ENCODE measurements at regions not wholly inside any gene's neighbourhood (a gene's known extent, or its start where the extent isn't known, plus 50 kb on each side); places are given as distances from the start of the nearest gene placed in this dataset.

GRCh38 chr10:4522296-4523000, 303.6 kb upstream of the AKR1E2 start:
- Histone ChIP-seq H3K36me3 (ENCODE audit: control insufficient read depth, insufficient read depth, low read length) (no peaks in the 10 kb centered on the region), H3K27me3 (ENCODE audit: control insufficient read depth, insufficient read depth, low read length) (no peaks in the 10 kb centered on the region), H3K4me3 (ENCODE audit: low read depth, low read length) (no peak overlapping the region)
- no peak for DNase-seq (ENCODE audit: low read depth)
- CTCF ChIA-PET = no interaction called here
- TF ChIP-seq, protein P1, sequence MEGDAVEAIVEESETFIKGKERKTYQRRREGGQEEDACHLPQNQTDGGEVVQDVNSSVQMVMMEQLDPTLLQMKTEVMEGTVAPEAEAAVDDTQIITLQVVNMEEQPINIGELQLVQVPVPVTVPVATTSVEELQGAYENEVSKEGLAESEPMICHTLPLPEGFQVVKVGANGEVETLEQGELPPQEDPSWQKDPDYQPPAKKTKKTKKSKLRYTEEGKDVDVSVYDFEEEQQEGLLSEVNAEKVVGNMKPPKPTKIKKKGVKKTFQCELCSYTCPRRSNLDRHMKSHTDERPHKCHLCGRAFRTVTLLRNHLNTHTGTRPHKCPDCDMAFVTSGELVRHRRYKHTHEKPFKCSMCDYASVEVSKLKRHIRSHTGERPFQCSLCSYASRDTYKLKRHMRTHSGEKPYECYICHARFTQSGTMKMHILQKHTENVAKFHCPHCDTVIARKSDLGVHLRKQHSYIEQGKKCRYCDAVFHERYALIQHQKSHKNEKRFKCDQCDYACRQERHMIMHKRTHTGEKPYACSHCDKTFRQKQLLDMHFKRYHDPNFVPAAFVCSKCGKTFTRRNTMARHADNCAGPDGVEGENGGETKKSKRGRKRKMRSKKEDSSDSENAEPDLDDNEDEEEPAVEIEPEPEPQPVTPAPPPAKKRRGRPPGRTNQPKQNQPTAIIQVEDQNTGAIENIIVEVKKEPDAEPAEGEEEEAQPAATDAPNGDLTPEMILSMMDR (IDR thresholded peaks at IDR 0.05; ENCODE audit: insufficient read depth, low read depth, low read length) = no peak
- POLR2A ChIA-PET = no interaction called here

DNA sequence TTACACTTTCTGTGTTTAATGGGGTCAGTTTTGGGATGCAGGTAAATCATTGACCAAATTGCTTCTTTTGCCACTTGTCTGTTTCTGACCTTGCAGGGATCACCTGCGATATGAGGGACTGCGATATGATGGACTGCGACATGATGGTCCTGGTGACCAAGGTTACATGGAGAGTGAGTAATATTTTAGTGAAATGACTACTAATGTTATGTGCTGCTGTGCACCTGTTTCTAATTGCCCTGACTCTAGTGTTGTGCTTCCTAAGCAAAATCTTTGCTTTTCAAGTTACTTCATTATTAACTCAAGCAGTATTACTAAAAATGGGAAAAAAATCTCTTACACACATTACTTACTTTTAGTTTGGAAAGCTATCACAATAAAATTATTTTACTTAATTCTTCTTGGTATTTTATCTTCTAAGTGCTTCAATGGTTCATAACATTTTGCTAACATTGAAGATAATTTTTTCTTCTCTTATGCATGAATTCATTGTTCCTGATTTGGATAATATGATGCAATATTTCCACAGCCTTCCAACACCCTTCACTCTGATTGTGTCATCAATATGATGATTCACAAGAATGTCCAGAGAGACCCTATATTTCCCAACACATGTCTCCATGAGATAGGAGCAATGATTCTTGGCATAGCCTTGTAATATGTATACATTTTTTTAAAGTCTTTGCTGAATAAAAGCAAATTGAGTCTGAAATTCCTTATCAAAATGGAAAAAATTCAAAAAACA, 306.2 kb upstream of the AKR1E2 start:
- Histone ChIP-seq H3K36me3 (ENCODE audit: control insufficient read depth, insufficient read depth, low read length) (no peaks in the 10 kb centered on the region), H3K4me3 (ENCODE audit: low read depth, low read length) (no peak overlapping the region), H3K27me3 (ENCODE audit: control insufficient read depth, insufficient read depth, low read length) (no peaks in the 10 kb centered on the region)
- TF ChIP-seq, protein P1 (IDR thresholded peaks at IDR 0.05; ENCODE audit: insufficient read depth, low read depth, low read length) = no peak
- ChIA-PET POLR2A (no interaction called here), CTCF (no interaction called here)
- DNase-seq (ENCODE audit: low read depth) = no peak

DNA sequence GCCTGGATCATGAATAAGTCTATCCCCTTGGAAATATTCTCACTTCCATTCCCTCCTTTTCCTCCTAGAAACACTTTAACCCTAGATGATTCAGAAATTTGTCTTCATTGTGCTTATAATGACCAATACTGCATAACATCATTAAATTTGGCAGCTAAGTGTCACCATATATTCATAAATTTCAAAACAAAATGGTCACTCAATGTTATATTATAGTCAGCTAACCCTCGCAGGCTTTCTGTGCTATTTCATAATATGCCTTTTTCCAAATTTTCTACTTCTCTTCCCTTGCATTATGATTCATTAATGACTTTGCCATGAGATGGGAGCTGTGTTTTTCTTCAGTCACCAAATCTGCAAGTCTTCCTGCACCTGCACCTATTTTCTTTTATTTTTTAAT, 308.3 kb upstream of the AKR1E2 start:
- Histone ChIP-seq H3K36me3 (ENCODE audit: control insufficient read depth, insufficient read depth, low read length) (no peaks in the 10 kb centered on the region), H3K27me3 (ENCODE audit: control insufficient read depth, insufficient read depth, low read length) (no peaks in the 10 kb centered on the region), H3K4me3 (ENCODE audit: low read depth, low read length) (no peak overlapping the region)
- POLR2A ChIA-PET = no interaction called here
- TF ChIP-seq, protein P1 (IDR thresholded peaks at IDR 0.05; ENCODE audit: insufficient read depth, low read depth, low read length) = no peak
- DNase-seq (ENCODE audit: low read depth) = no peak
- CTCF ChIA-PET = no interaction called here

- no peaks in the 10 kb centered on the region for H3K27me3 ChIP-seq (ENCODE audit: control insufficient read depth, insufficient read depth, low read length)
- TF ChIP-seq, protein P1 (IDR thresholded peaks at IDR 0.05; ENCODE audit: insufficient read depth, low read depth, low read length) = no peak
- no peaks in the 10 kb centered on the region for H3K36me3 ChIP-seq (ENCODE audit: control insufficient read depth, insufficient read depth, low read length)
- DNase-seq (ENCODE audit: low read depth) = no peak
- ChIA-PET CTCF (no interaction called here), POLR2A (no interaction called here)
- no peak overlapping the region for H3K4me3 ChIP-seq (ENCODE audit: low read depth, low read length)
Measured at GRCh38 chr10:4515721-4516120, 310.3 kb upstream of the AKR1E2 start.

GRCh38 chr10:4514445-4515108, 311.4 kb upstream of the AKR1E2 start:
- TF ChIP-seq, protein P1 (IDR thresholded peaks at IDR 0.05; ENCODE audit: insufficient read depth, low read depth, low read length) = no peak
- DNase-seq (ENCODE audit: low read depth) = no peak
- ChIA-PET POLR2A (no interaction called here), CTCF (interaction anchor here (1.0 to 2.6 kb wide), 2 partner anchors 143 to 252 kb away, joined by 4 to 14 read pairs; no protein-coding TSS in a partner anchor)
- H3K36me3 ChIP-seq (ENCODE audit: control insufficient read depth, insufficient read depth, low read length) = no peaks in the 10 kb centered on the region
- no peak overlapping the region for H3K4me3 ChIP-seq (ENCODE audit: low read depth, low read length)
- H3K27me3 ChIP-seq (ENCODE audit: control insufficient read depth, insufficient read depth, low read length) = no peaks in the 10 kb centered on the region
